HG02981 (cell line): ENCODE measurements at regions not wholly inside any gene's neighbourhood (a gene's known extent, or its start where the extent isn't known, plus 50 kb on each side); places are given as distances from the start of the nearest gene placed in this dataset.
A peak's percentile ranks its signal among the peaks of the same experiment; 100 is the strongest.

ENCODE experiments used
- ATAC-seq: cut with Tn5 transposase; IDR thresholded peaks from one replicate; pipeline ENCODE4 v1.9.1; 2021; ENCODE audit warnings: mild to moderate bottlenecking, moderate library complexity; ENCODE audit not compliant: unreplicated experiment

GRCh38 chr5:54774281-54775170, 210.9 kb downstream of the ESM1 start:
- ATAC-seq, result no peak

GRCh38 chr5:54772684-54773083, 212.7 kb downstream of the ESM1 start:
- ATAC-seq, result no peak

- no peak for ATAC-seq
These were observed 213.2 kb downstream of the ESM1 start for GRCh38 chr5:54772231-54772630.

- no peak for ATAC-seq
These were observed 215.6 kb downstream of the ESM1 start for GRCh38 chr5:54769746-54770145.

GRCh38 chr5:54769072-54769471, 216.3 kb downstream of the ESM1 start:
- no peak for ATAC-seq

- no peak for ATAC-seq
These were observed 218.6 kb downstream of the ESM1 start for GRCh38 chr5:54766748-54767147.

- ATAC-seq, result no peak
These were observed 220.0 kb downstream of the ESM1 start for GRCh38 chr5:54765165-54766028.

GRCh38 chr5:54764102-54765090, 221.0 kb downstream of the ESM1 start:
- ATAC-seq, result no peak

GRCh38 chr5:54761213-54761701, 224.1 kb downstream of the ESM1 start:
- no peak for ATAC-seq

- ATAC-seq, result no peak
These were observed 225.0 kb downstream of the ESM1 start for GRCh38 chr5:54760182-54760935.

- no peak for ATAC-seq
These were observed 227.4 kb downstream of the ESM1 start for GRCh38 chr5:54758038-54758437.

GRCh38 chr5:54757541-54757940, 227.9 kb downstream of the ESM1 start:
- ATAC-seq, result no peak

- no peak for ATAC-seq
These were observed 228.5 kb downstream of the ESM1 start for GRCh38 chr5:54756796-54757402.

- no peak for ATAC-seq
These were observed 229.1 kb downstream of the ESM1 start for GRCh38 chr5:54756301-54756700.

GRCh38 chr5:54754878-54755277, 230.5 kb downstream of the ESM1 start:
- no peak for ATAC-seq

GRCh38 chr5:54754420-54754819, 231.0 kb downstream of the ESM1 start:
- no peak for ATAC-seq

- no peak for ATAC-seq
These were observed 231.6 kb downstream of the ESM1 start for GRCh38 chr5:54753753-54754152.

GRCh38 chr5:54753034-54753433, 232.4 kb downstream of the ESM1 start:
- ATAC-seq, result peak; percentile 71

GRCh38 chr5:54748527-54748926, 231.0 kb downstream of the SNX18 start:
- no peak for ATAC-seq
